H1 (cell line): ENCODE measurements at regions not wholly inside any gene's neighbourhood (a gene's known extent, or its start where the extent isn't known, plus 50 kb on each side); places are given as distances from the start of the nearest gene placed in this dataset.
A peak's percentile ranks its signal among the peaks of the same experiment; 100 is the strongest.

Experiments used
- CTCF ChIA-PET: fragments of 300-600 bp; sonication (Branson Sonifier 250); formaldehyde crosslinking; loops from one replicate; lab custom pipeline; 2021; ENCODE audit not compliant: partially characterized antibody; lab: Charles Lee
- POLR2A ChIA-PET: fragments of 300-600 bp; sonication (Branson Sonifier 250); formaldehyde crosslinking; loops from one replicate; lab custom pipeline; 2021; ENCODE audit warnings: inconsistent platforms; ENCODE audit not compliant: partially characterized antibody; lab: Charles Lee
- DNase-seq, 2 experiments: peaks; one replicate each; pipeline versions ENCODE4 v3.0.0 to v3.0.0-alpha.2; 2010 to 2022; ENCODE audit warnings: low spot score in 2 of 2, low read depth in 1 of 2, mixed read lengths in 1 of 2
- FAIRE-seq: peaks from 2 replicates; lab custom pipeline; 2011; peaks lifted over from hg19 to GRCh38; lab: Jason Lieb, UNC
- H2AFZ ChIP-seq: 2 replicates; pipeline ENCODE4 v1.8.1; 2012; ENCODE audit warnings: low read length, inconsistent platforms
- H2AK5ac ChIP-seq: 2 replicates; pipeline ENCODE4 v1.6.1; 2013; ENCODE audit warnings: low read depth, low read length
- H2BK120ac ChIP-seq: replicated peaks from 2 replicates; pipeline ENCODE3; 2013; ENCODE audit warnings: low read depth, low read length, inconsistent platforms
- H2BK12ac ChIP-seq: 2 replicates; pipeline ENCODE4 v1.6.1; 2013; ENCODE audit warnings: low read depth, low read length
- H2BK15ac ChIP-seq: 2 replicates; pipeline ENCODE4 v1.6.1; 2013; ENCODE audit warnings: low read length
- H2BK20ac ChIP-seq: 2 replicates; pipeline ENCODE4 v1.6.1; 2013; ENCODE audit warnings: low read length
- H2BK5ac ChIP-seq: 2 replicates; pipeline ENCODE4 v1.6.1; 2013; ENCODE audit warnings: low read depth, low read length
- H3K14ac ChIP-seq: 2 replicates; pipeline ENCODE4 v1.6.1; 2013; ENCODE audit warnings: inconsistent platforms; ENCODE audit not compliant: insufficient read length
- H3K18ac ChIP-seq: 2 replicates; pipeline ENCODE4 v1.6.1; 2013; ENCODE audit warnings: low read length; ENCODE audit errors: extremely low read depth
- H3K23ac ChIP-seq: 2 replicates; pipeline ENCODE4 v1.6.1; 2013; ENCODE audit warnings: inconsistent platforms; ENCODE audit not compliant: insufficient read length
- H3K23me2 ChIP-seq: 2 replicates; pipeline ENCODE4 v1.6.1; 2013; ENCODE audit warnings: low read depth, low read length
- H3K27ac ChIP-seq: 2 replicates; pipeline ENCODE4 v1.6.1; 2011; ENCODE audit warnings: low read depth, low read length, inconsistent platforms
- H3K27me3 ChIP-seq, 4 experiments: replicated peaks in 1 of 4; 1 replicate in 1 of 4; 2 replicates in 3 of 4; pipeline versions ENCODE4 v1.6.1 to v1.8.1; 2011 to 2013; ENCODE audit warnings: low read length in 3 of 4, mild to moderate bottlenecking in 3 of 4, inconsistent platforms in 2 of 4, mixed read lengths in 2 of 4, moderate library complexity in 1 of 4; ENCODE audit not compliant: control insufficient read depth in 3 of 4, insufficient read depth in 3 of 4; ENCODE audit errors: extremely low read depth in 1 of 4
- H3K36me3 ChIP-seq, 4 experiments: 2 replicates each; pipeline versions ENCODE4 v1.6.1 to v1.8.1; 2011 to 2013; ENCODE audit warnings: mild to moderate bottlenecking in 4 of 4, low read length in 3 of 4, moderate library complexity in 2 of 4, control low read depth in 1 of 4, inconsistent platforms in 1 of 4; ENCODE audit not compliant: insufficient read depth in 4 of 4, control insufficient read depth in 2 of 4
- H3K4ac ChIP-seq: replicated peaks from 2 replicates; pipeline ENCODE3; 2013; ENCODE audit warnings: low read length, low read depth, mixed read lengths, inconsistent platforms; ENCODE audit not compliant: insufficient read length
- H3K4me1 ChIP-seq, 4 experiments: replicated peaks in 1 of 4; 1 replicate in 1 of 4; 2 replicates in 3 of 4; pipeline versions ENCODE4 v1.6.1 to v1.8.1; 2011 to 2013; ENCODE audit warnings: low read length in 3 of 4, inconsistent platforms in 2 of 4, mixed read lengths in 1 of 4; ENCODE audit not compliant: insufficient read depth in 4 of 4, control insufficient read depth in 3 of 4
- H3K4me2 ChIP-seq, 2 experiments: 2 replicates each; pipeline versions ENCODE4 v1.6.1 to v1.8.1; 2011 to 2013; ENCODE audit warnings: low read depth in 2 of 2, low read length in 2 of 2, control low read depth in 1 of 2, inconsistent platforms in 1 of 2, mild to moderate bottlenecking in 1 of 2; ENCODE audit not compliant: insufficient read depth in 1 of 2
- H3K4me3 ChIP-seq, 4 experiments: fragments of 200-600, 300-600 bp in 1 of 4; sonication (generic), shearing (Covaris generic), sonication (Bioruptor Twin) in 1 of 4; 2 replicates each; pipeline versions ENCODE4 v1.5.1 to v1.8.1; 2011 to 2016; ENCODE audit warnings: low read length in 4 of 4, low read depth in 3 of 4, control low read depth in 2 of 4, inconsistent platforms in 2 of 4, mild to moderate bottlenecking in 2 of 4, mixed read lengths in 1 of 4, moderate library complexity in 1 of 4; ENCODE audit not compliant: insufficient read depth in 2 of 4; ENCODE audit errors: extremely low read depth in 1 of 4
- H3K56ac ChIP-seq: replicated peaks from 2 replicates; pipeline ENCODE3; 2013; ENCODE audit warnings: low read depth, mild to moderate bottlenecking, mixed read lengths, low read length, inconsistent platforms; ENCODE audit not compliant: insufficient read length
- H3K79me1 ChIP-seq: 2 replicates; pipeline ENCODE4 v1.6.1; 2013; ENCODE audit warnings: low read depth, low read length, control low read depth
- H3K79me2 ChIP-seq, 2 experiments: 2 replicates each; pipeline versions ENCODE4 v1.6.1 to v1.8.1; 2012 to 2013; ENCODE audit warnings: low read length in 2 of 2, mild to moderate bottlenecking in 2 of 2, inconsistent platforms in 1 of 2; ENCODE audit not compliant: insufficient read depth in 2 of 2, control insufficient read depth in 1 of 2
- H3K9ac ChIP-seq, 4 experiments: replicated peaks in 1 of 4; 1 replicate in 1 of 4; 2 replicates in 3 of 4; pipeline versions ENCODE4 v1.6.1 to v1.8.1; 2011 to 2013; ENCODE audit warnings: low read depth in 3 of 4, low read length in 3 of 4, control low read depth in 2 of 4, mild to moderate bottlenecking in 2 of 4, moderate library complexity in 2 of 4, inconsistent platforms in 1 of 4; ENCODE audit errors: extremely low read depth in 1 of 4
- H3K9me3 ChIP-seq, 2 experiments: 2 replicates each; pipeline versions ENCODE4 v1.6.1 to v1.8.1; 2012 to 2013; ENCODE audit warnings: mild to moderate bottlenecking in 2 of 2, moderate library complexity in 2 of 2, control low read depth in 1 of 2, inconsistent platforms in 1 of 2, low read depth in 1 of 2, low read length in 1 of 2, mixed read lengths in 1 of 2; ENCODE audit not compliant: insufficient read depth in 2 of 2
- H4K20me1 ChIP-seq, 2 experiments: replicated peaks in 1 of 2; 2 replicates each; pipeline versions ENCODE3 to v1.8.1; 2011 to 2013; ENCODE audit warnings: inconsistent platforms in 2 of 2, low read length in 2 of 2, mild to moderate bottlenecking in 1 of 2; ENCODE audit not compliant: insufficient read depth in 2 of 2, control insufficient read depth in 1 of 2
- H4K5ac ChIP-seq: 2 replicates; pipeline ENCODE4 v1.6.1; 2013; ENCODE audit warnings: low read length, low read depth, mixed read lengths, inconsistent platforms; ENCODE audit not compliant: insufficient read length
- H4K8ac ChIP-seq: 2 replicates; pipeline ENCODE4 v1.8.0; 2013; ENCODE audit warnings: mild to moderate bottlenecking, moderate library complexity, low read length, inconsistent platforms; ENCODE audit not compliant: insufficient read depth; ENCODE audit errors: extremely low read depth
- H4K91ac ChIP-seq: replicated peaks from 2 replicates; pipeline ENCODE3; 2013; ENCODE audit warnings: low read length, mixed read lengths, inconsistent platforms; ENCODE audit not compliant: insufficient read length
- BACH1 ChIP-seq: IDR thresholded peaks from 2 replicates; pipeline ENCODE4 v1.6.1; 2012; ENCODE audit warnings: low read length, improper control_type of control experiment
- CBX8 ChIP-seq: fragments of 300-800, 300-1000 bp; sonication (generic); IDR thresholded peaks from 2 replicates; pipeline ENCODE4 v1.7.1; 2016; ENCODE audit warnings: low read depth, low read length, borderline replicate concordance
- CREB1 ChIP-seq: IDR thresholded peaks from 2 replicates; pipeline ENCODE4 v1.6.1; 2012; ENCODE audit warnings: inconsistent platforms
- HDAC2 ChIP-seq, 2 experiments: fragments of 300-600 bp in 1 of 2; sonication (generic) in 1 of 2; IDR thresholded peaks; 2 replicates each; pipeline ENCODE4 v1.6.1; 2011 to 2012; ENCODE audit warnings: low read depth in 2 of 2, low read length in 2 of 2, mild to moderate bottlenecking in 2 of 2, moderate library complexity in 2 of 2, borderline replicate concordance in 1 of 2, inconsistent platforms in 1 of 2
- RXRA ChIP-seq: IDR thresholded peaks from 2 replicates; pipeline ENCODE4 v1.6.1; 2011; ENCODE audit warnings: low read depth, mild to moderate bottlenecking, low read length, moderate library complexity; ENCODE audit not compliant: insufficient read depth
- SRF ChIP-seq: IDR thresholded peaks from 2 replicates; pipeline ENCODE4 v1.6.1; 2011; ENCODE audit warnings: mild to moderate bottlenecking, low read depth, low read length, moderate library complexity
- TEAD4 ChIP-seq: IDR thresholded peaks from 2 replicates; pipeline ENCODE4 v1.6.1; 2012; ENCODE audit warnings: low read depth, low read length, inconsistent platforms, mixed read lengths
- WGBS, 2 experiments: shearing (Covaris generic) in 1 of 2; methylation state at CpG; one replicate each; pipeline versions ENCODE4 v1.1.6 to v1.1.7; 2013 to 2015; ENCODE audit warnings: low lambda C conversion rate in 2 of 2, mixed read lengths in 2 of 2, inconsistent platforms in 1 of 2, low coverage in 1 of 2, missing lambda C conversion rate in 1 of 2; ENCODE audit not compliant: insufficient replicate concordance in 2 of 2, insufficient coverage in 1 of 2, insufficient read length in 1 of 2; ENCODE audit errors: extremely low coverage in 1 of 2, missing lambda C conversion rate in 1 of 2; 5-methylcytosine and 5-hydroxymethylcytosine counted together

DNA sequence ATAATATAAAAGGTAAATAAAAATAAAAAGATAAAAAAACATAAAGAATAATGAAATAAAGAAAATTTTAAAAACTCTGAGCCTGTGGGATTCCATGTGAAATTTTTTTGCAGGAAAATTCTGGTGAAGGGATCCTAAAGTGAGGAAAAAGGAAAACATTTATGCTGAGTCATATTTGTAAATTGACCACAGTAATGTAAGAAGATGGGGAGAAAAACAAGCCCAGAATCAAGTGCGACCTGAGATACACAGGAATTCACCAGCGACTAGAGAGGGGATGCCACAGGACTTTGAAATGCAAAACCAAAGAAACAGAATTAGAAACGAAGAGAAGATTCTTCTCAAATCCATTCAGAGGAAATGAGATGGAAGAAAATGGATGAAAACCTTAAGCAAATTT is 133.8 kb upstream of the PFKP start:
- H3K23me2 ChIP-seq, result no peaks in the 10 kb centered on the region
- TF ChIP-seq CBX8 (no peak), TEAD4 (no peak), SRF (no peak), RXRA (no peak), CREB1 (no peak), BACH1 (peak; percentile 48), HDAC2 (IDR thresholded peaks at IDR 0.05; ENCODE audit: borderline replicate concordance in 1 of 2, low read depth in 2 of 2, low read length in 2 of 2) (no peak)
- H2BK120ac ChIP-seq, result no peak overlapping the region
- peaks cover 0 to 2% (median 0%) of the 10 kb centered on the region in 4 experiments; a peak in 1 of 7 replicates for H3K27me3 ChIP-seq
- H3K56ac ChIP-seq, result no peak overlapping the region
- H2BK15ac ChIP-seq, result no peak overlapping the region
- no peak overlapping the region for H2BK5ac ChIP-seq
- H4K91ac ChIP-seq, result no peak overlapping the region
- peaks cover 0 to 14% (median 7%) of the 10 kb centered on the region in 4 experiments; a peak in 6 of 7 replicates for H3K4me1 ChIP-seq
- no peak overlapping the region for H3K27ac ChIP-seq
- H3K9ac ChIP-seq, result no peak overlapping the region
- no peaks in the 10 kb centered on the region for H4K20me1 ChIP-seq
- H4K5ac ChIP-seq, result no peak overlapping the region
- H3K79me1 ChIP-seq, result no peaks in the 10 kb centered on the region
- no peak overlapping the region for H3K4me2 ChIP-seq
- H2BK20ac ChIP-seq, result no peak overlapping the region
- no peak overlapping the region for H3K23ac ChIP-seq
- no peak overlapping the region for H3K4ac ChIP-seq
- H3K18ac ChIP-seq, result no peak overlapping the region
- no peaks in the 10 kb centered on the region for H3K79me2 ChIP-seq
- no peak overlapping the region for H2AK5ac ChIP-seq
- FAIRE-seq (no peak), DNase-seq (no peak)
- no peak overlapping the region for H2BK12ac ChIP-seq
- no peak overlapping the region for H2AFZ ChIP-seq
- no peaks in the 10 kb centered on the region for H3K36me3 ChIP-seq
- WGBS, 2 experiments, result 51% methylated on average over 3 of the region's 3 CpGs; no CpG with 5 or more reads in 1 of the 2 experiments
- H3K9me3 ChIP-seq, result no peaks in the 10 kb centered on the region
- no peak overlapping the region for H3K4me3 ChIP-seq
- CTCF ChIA-PET, result interaction anchor here (1.2 to 1.4 kb wide), 3 partner anchors 18 to 110 kb away, joined by 3 to 8 read pairs (median 5); no protein-coding TSS in a partner anchor
- POLR2A ChIA-PET, result no interaction called here
- no peak overlapping the region for H4K8ac ChIP-seq
- H3K14ac ChIP-seq, result no peak overlapping the region
